RWPE1 (cell line): ENCODE measurements at regions not wholly inside any gene's neighbourhood (a gene's known extent, or its start where the extent isn't known, plus 50 kb on each side); places are given as distances from the start of the nearest gene placed in this dataset.
"Not testable (repeated sequence)": the region's sequence is repeated elsewhere in the genome, so short reads cannot be mapped to it uniquely, and the experiment has no call there.

Source experiments
- CTCF ChIA-PET: fragments of 350-600 bp; sonication (Branson Sonifier 250); formaldehyde crosslinking; extraction: SDS; loops from one replicate; lab custom pipeline; 2021; lab: Yijun Ruan, JAX
- POLR2A ChIA-PET: fragments of 400-600 bp; formaldehyde crosslinking; extraction: SDS; loops from one replicate; lab custom pipeline; 2020; ENCODE audit warnings: antibody characterized with exemption; ENCODE audit not compliant: low non-redundant PET; lab: Yijun Ruan, JAX
- DNase-seq: peaks from one replicate; pipeline ENCODE4 v3.0.0; 2012; ENCODE audit warnings: low spot score
- H3K27ac ChIP-seq: fragments of 450-650 bp; 2 replicates; pipeline ENCODE4 v1.5.1; 2017
- TF ChIP-seq, protein P1 (sequence below): fragments of 450-650 bp; conservative IDR thresholded peaks from 2 replicates; pipeline ENCODE4 v1.5.1; 2017; ENCODE audit warnings: low read depth, mild to moderate bottlenecking

DNA sequence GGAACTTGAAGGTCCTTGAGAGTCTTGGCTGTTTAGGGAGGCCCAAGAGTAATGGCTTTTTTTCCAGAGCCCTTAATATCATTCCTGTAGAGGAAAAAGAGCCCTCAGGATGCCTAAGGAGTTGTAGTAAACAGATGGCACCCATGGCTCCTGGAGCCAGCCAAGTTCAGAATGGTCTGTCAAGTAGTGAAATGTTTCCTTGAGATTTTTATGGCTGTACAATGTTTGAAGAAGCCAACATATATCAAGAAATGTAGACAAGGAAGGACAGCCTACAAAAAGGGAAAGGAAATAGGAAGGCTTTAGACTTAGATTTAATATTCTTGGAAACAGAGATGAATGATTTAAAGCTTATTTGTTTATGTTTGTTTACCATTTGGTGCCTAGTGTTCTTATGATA, 334.8 kb downstream of the SATB1 start:
- ChIA-PET CTCF (no interaction called here), POLR2A (no interaction called here)
- no peak for DNase-seq
- no peak overlapping the region for H3K27ac ChIP-seq
- TF ChIP-seq, protein P1, sequence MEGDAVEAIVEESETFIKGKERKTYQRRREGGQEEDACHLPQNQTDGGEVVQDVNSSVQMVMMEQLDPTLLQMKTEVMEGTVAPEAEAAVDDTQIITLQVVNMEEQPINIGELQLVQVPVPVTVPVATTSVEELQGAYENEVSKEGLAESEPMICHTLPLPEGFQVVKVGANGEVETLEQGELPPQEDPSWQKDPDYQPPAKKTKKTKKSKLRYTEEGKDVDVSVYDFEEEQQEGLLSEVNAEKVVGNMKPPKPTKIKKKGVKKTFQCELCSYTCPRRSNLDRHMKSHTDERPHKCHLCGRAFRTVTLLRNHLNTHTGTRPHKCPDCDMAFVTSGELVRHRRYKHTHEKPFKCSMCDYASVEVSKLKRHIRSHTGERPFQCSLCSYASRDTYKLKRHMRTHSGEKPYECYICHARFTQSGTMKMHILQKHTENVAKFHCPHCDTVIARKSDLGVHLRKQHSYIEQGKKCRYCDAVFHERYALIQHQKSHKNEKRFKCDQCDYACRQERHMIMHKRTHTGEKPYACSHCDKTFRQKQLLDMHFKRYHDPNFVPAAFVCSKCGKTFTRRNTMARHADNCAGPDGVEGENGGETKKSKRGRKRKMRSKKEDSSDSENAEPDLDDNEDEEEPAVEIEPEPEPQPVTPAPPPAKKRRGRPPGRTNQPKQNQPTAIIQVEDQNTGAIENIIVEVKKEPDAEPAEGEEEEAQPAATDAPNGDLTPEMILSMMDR, result no peak

DNA sequence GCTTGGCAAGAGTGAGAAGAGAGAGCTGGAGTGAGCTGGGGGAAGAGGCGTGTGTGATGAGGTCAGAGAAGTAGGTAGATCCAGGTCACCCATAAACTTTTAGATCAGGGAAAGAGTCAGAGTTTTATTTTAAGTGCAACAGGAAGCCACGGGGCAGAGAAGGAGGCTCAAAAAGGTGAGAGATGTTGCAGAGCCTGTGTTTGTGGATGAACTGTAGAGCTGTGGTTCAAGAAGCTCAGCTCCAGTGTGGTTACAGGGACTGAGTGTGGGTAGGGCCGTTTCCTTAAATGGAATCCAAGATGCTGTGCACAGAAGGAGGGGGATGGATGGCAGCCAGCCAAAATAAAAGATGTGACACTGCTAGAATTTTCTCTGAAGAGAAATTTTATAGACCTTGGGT, 337.2 kb downstream of the SATB1 start:
- DNase-seq, result no peak
- no peak overlapping the region for H3K27ac ChIP-seq
- ChIA-PET CTCF (no interaction called here), POLR2A (no interaction called here)
- TF ChIP-seq, protein P1, result no peak

DNA sequence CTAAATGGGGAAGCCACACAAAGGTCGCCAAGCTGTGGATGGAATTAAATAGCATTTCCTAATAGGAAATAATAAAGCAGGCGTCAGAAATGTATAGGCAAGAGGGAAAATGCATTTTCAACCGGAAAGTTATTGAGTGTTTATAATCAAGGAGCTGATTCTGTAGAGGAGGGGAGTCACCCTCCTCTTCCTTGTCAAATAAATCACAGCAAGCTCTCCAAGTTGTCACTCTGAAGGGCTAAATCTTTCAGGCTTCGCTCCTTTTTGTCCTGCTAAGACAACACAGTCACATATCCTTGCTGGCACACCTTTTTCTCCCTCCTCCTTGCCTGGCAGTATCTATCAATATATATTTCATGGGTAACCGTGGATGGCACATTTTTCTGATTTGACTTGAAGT, 338.4 kb downstream of the SATB1 start:
- TF ChIP-seq, protein P1, result no peak
- POLR2A ChIA-PET, result no interaction called here
- no peak for DNase-seq
- CTCF ChIA-PET, result no interaction called here
- H3K27ac ChIP-seq, result no peak overlapping the region

DNA sequence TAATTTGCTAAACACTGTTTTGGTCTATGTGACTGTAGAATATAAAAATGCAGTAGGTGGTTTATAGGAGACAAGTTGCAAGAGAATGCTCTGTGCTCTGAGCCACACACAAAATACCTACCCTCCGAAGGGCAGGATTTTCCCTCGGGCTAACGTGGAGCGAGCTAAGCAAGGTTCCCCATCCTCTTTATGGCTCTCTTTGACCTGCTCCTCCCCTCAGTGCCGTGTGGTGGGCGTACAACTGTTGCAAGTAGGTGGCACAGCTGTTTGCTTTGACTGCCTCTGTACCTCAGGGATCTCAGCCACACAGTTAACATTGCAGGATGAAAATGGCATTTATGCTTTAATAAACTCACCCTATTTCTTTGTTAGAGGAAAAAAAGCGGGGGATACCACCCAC, 339.1 kb downstream of the SATB1 start:
- CTCF ChIA-PET, result no interaction called here

GRCh38 chr3:18085429-18085828, 339.7 kb downstream of the SATB1 start:
- no peak for DNase-seq
- CTCF ChIA-PET, result no interaction called here
- TF ChIP-seq, protein P1, result no peak
- H3K27ac ChIP-seq, result no peak overlapping the region
- POLR2A ChIA-PET, result no interaction called here

More for the DNA sequence above, 339.1 kb downstream of the SATB1 start:
- DNase-seq, result no peak
- no peak overlapping the region for H3K27ac ChIP-seq
- POLR2A ChIA-PET, result no interaction called here
- TF ChIP-seq, protein P1, result no peak

DNA sequence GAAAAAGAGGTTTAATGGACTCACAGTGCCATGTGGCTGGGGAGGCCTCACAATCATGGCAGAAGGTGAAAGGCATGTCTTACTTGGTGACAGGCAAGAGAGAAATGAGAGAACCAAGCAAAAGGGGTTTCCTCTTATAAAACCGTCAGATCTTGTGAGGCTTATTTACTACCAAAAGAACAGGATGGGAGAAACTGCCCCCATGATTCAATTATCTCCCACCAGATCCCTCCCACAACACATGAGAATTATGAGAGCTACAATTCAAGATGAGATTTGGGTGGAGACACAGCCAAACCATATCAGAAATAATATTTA, 340.8 kb upstream of the TBC1D5 start:
- DNase-seq, POLR2A ChIA-PET, H3K27ac ChIP-seq, CTCF ChIA-PET: not testable (repeated sequence)

DNA sequence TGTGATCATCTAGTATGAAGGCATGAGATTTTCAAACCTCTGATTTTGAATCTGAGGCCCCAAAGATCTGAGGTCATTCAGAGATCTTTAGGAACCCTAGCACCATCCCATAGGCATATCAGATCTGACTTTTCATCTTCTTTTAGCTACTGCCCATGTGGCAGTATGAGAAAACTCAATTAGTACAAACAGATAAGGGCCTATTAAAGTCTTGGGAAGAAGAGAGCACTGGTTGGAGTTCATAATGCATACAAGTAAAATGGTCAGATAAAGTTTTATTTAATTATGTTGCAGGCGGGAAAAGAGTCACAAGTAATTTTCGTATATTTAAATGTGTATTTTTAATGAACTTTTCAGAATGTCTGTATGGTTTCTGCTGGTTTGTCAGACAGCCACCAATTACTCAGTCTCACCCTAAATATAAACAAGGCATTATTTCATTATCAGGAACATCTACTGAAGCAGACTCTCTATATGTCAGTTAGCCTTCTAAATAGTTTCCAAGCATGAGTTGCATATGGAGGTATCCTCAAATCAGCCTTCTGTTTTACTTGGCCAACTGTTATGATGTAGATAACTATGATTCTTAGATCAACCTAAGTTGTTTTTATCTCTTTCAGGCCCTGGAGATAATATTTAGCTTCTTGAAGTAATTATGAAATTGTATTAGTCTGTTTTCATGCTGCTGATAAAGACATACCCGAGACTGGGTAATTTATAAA, 340.3 kb upstream of the TBC1D5 start:
- DNase-seq, result no peak
- H3K27ac ChIP-seq, result no peak overlapping the region
- TF ChIP-seq, protein P1, result no peak
- ChIA-PET CTCF (no interaction called here), POLR2A (no interaction called here)
